ENCODE measurements at regions not wholly inside any gene's neighbourhood (a gene's known extent, or its start where the extent isn't known, plus 50 kb on each side); places are given as distances from the start of the nearest gene placed in this dataset.
A peak's percentile ranks its signal among the peaks of the same experiment; 100 is the strongest.

DNA sequence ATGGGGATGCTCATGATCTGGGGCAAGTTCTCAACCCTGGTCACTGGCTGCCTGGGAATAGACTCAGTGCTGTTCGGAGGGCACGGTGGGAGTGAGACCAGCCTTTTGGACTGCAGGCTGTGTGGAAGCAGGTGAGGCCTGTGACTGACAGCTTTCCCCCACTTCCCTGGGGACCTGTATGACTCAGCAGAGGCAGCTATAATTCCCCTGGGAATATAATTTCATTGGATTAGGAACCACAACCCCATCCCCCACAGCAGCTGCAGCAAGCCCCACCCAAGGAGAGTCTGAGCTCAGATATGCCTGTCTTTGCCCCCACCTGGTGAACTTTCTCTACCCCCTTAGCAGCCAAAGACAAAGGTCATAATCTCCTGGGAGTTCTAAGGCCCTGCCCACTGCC lies 408.6 kb downstream of the PPP3CA start:
- H3K27me3 ChIP-seq (ENCODE audit: control insufficient read depth, insufficient read depth, low read length), result no peaks in the 10 kb centered on the region
- no peak overlapping the region for H3K4me3 ChIP-seq (ENCODE audit: low read depth, low read length)
- H3K36me3 ChIP-seq (ENCODE audit: control insufficient read depth, insufficient read depth, low read length), result no peaks in the 10 kb centered on the region
- no peak for DNase-seq (ENCODE audit: low read depth)
- TF ChIP-seq, protein P1, sequence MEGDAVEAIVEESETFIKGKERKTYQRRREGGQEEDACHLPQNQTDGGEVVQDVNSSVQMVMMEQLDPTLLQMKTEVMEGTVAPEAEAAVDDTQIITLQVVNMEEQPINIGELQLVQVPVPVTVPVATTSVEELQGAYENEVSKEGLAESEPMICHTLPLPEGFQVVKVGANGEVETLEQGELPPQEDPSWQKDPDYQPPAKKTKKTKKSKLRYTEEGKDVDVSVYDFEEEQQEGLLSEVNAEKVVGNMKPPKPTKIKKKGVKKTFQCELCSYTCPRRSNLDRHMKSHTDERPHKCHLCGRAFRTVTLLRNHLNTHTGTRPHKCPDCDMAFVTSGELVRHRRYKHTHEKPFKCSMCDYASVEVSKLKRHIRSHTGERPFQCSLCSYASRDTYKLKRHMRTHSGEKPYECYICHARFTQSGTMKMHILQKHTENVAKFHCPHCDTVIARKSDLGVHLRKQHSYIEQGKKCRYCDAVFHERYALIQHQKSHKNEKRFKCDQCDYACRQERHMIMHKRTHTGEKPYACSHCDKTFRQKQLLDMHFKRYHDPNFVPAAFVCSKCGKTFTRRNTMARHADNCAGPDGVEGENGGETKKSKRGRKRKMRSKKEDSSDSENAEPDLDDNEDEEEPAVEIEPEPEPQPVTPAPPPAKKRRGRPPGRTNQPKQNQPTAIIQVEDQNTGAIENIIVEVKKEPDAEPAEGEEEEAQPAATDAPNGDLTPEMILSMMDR (IDR thresholded peaks at IDR 0.05; ENCODE audit: insufficient read depth, low read length, poor library complexity, severe bottlenecking), result no peak

GRCh38 chr4:100936661-100937375 lies 410.5 kb downstream of the PPP3CA start:
- Histone ChIP-seq H3K4me3 (ENCODE audit: low read depth, low read length) (no peak overlapping the region), H3K27me3 (ENCODE audit: control insufficient read depth, insufficient read depth, low read length) (no peaks in the 10 kb centered on the region), H3K36me3 (ENCODE audit: control insufficient read depth, insufficient read depth, low read length) (no peaks in the 10 kb centered on the region)
- TF ChIP-seq, protein P1 (IDR thresholded peaks at IDR 0.05; ENCODE audit: insufficient read depth, low read length, poor library complexity, severe bottlenecking), result no peak
- DNase-seq (ENCODE audit: low read depth), result no peak

DNA sequence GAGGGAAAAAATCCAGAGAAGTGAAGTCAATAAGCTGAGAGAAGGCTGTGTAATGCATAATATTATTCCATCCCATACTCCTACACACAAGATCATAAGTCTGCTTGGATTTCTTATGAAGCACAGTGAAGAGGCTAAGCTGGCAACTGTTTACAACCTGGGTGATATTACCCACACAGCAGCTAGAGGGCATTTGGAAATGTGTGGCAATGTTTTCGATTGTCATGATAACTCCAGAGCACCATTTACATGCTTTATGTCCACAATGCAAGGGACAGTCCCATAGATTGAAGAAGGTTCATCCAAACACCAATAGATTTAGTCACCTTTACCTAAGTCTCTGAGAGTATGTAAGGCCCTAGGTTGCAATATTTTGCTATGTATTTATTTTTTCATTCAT lies 412.2 kb downstream of the PPP3CA start:
- H3K36me3 ChIP-seq (ENCODE audit: control insufficient read depth, insufficient read depth, low read length), result no peaks in the 10 kb centered on the region
- TF ChIP-seq, protein P1 (IDR thresholded peaks at IDR 0.05; ENCODE audit: insufficient read depth, low read length, poor library complexity, severe bottlenecking), result peak; percentile 40
- no peak overlapping the region for H3K4me3 ChIP-seq (ENCODE audit: low read depth, low read length)
- DNase-seq (ENCODE audit: low read depth), result no peak
- H3K27me3 ChIP-seq (ENCODE audit: control insufficient read depth, insufficient read depth, low read length), result no peaks in the 10 kb centered on the region

DNA sequence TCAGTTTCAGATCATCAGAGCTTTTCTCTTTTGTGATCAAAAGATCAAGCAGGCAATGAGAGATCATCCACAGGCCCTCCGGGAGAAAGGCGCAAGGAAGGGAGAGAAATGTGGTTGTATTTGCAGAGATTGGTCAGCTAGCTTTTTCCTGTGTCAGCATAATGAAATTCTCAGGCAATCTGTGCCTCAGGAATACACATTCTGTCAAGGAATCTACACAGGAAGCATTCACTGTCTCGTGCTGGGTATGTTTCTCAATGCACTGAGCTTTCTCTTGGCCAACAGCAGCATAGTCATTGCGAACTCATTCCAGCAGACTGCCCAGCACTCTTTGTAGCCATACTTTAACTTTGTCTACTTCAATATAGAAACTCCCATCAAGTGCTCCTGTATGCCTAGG lies 413.7 kb downstream of the PPP3CA start:
- TF ChIP-seq, protein P1 (IDR thresholded peaks at IDR 0.05; ENCODE audit: insufficient read depth, low read length, poor library complexity, severe bottlenecking), result no peak
- DNase-seq (ENCODE audit: low read depth), result no peak
- Histone ChIP-seq H3K36me3 (ENCODE audit: control insufficient read depth, insufficient read depth, low read length) (no peaks in the 10 kb centered on the region), H3K4me3 (ENCODE audit: low read depth, low read length) (no peak overlapping the region), H3K27me3 (ENCODE audit: control insufficient read depth, insufficient read depth, low read length) (no peaks in the 10 kb centered on the region)

GRCh38 chr4:100929758-100930157 lies 411.9 kb upstream of the EMCN start:
- no peaks in the 10 kb centered on the region for H3K36me3 ChIP-seq (ENCODE audit: control insufficient read depth, insufficient read depth, low read length)
- H3K4me3 ChIP-seq (ENCODE audit: low read depth, low read length), result no peak overlapping the region
- TF ChIP-seq, protein P1 (IDR thresholded peaks at IDR 0.05; ENCODE audit: insufficient read depth, low read length, poor library complexity, severe bottlenecking), result no peak
- no peak for DNase-seq (ENCODE audit: low read depth)
- no peaks in the 10 kb centered on the region for H3K27me3 ChIP-seq (ENCODE audit: control insufficient read depth, insufficient read depth, low read length)

- DNase-seq (ENCODE audit: low read depth), result no peak
- Histone ChIP-seq H3K36me3 (ENCODE audit: control insufficient read depth, insufficient read depth, low read length) (no peaks in the 10 kb centered on the region), H3K4me3 (ENCODE audit: low read depth, low read length) (no peak overlapping the region), H3K27me3 (ENCODE audit: control insufficient read depth, insufficient read depth, low read length) (no peaks in the 10 kb centered on the region)
- TF ChIP-seq, protein P1 (IDR thresholded peaks at IDR 0.05; ENCODE audit: insufficient read depth, low read length, poor library complexity, severe bottlenecking), result no peak
Observed at GRCh38 chr4:100929135-100929534, 411.3 kb upstream of the EMCN start.
